Activated CD8-positive, alpha-beta memory T cell treated with anti-CD3 and anti-CD28 coated beads for 36 hours (primary cell): ENCODE measurements at regions not wholly inside any gene's neighbourhood (a gene's known extent, or its start where the extent isn't known, plus 50 kb on each side); places are given as distances from the start of the nearest gene placed in this dataset.

ENCODE experiments used
- CTCF ChIA-PET: fragments of 350-600 bp; sonication (Branson Sonifier 250); formaldehyde crosslinking; loops from one replicate; lab custom pipeline; 2021; ENCODE audit warnings: antibody characterized with exemption; lab: Charles Lee
- POLR2A ChIA-PET: fragments of 350-600 bp; sonication (Branson Sonifier 250); formaldehyde crosslinking; loops from one replicate; lab custom pipeline; 2021; ENCODE audit warnings: antibody characterized with exemption; lab: Charles Lee

DNA sequence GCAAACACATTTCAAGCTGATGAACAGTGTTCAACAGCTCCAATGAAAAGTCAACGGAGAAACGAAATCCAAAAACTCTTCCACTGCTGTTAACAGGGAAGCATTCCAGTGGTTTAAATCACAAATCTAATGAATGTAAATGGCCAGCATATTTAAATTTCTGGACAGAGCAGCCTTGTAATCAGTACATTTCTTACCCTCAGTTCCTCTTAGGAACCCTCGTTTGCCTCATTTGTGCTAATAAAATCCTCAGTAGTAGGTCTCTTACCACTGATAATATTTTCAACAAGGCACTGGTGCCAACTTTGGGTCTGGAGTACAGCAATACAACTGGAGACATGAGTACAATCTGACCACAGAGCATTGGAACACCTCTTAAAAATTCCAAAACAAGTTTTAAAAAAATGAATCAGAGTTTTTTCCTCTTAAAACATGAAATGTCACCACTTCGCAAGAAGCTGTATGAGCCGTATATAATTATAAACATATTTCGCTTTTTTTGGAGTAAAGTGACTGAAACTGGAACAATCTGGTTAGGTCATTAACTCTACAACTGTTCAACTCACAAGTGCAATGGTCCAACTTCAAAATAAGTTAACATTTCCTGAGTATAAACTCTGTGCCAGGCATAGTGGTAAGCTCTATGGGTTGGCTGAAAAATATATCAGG is 211.2 kb downstream of the CPEB2 start:
- POLR2A ChIA-PET, result no interaction called here
- CTCF ChIA-PET, result no interaction called here

- CTCF ChIA-PET, result no interaction called here
- POLR2A ChIA-PET, result no interaction called here
These were observed 212.7 kb upstream of the C1QTNF7 start for GRCh38 chr4:15215109-15215508.

GRCh38 chr4:15226203-15226602 is 201.6 kb upstream of the C1QTNF7 start:
- ChIA-PET CTCF (no interaction called here), POLR2A (no interaction called here)

DNA sequence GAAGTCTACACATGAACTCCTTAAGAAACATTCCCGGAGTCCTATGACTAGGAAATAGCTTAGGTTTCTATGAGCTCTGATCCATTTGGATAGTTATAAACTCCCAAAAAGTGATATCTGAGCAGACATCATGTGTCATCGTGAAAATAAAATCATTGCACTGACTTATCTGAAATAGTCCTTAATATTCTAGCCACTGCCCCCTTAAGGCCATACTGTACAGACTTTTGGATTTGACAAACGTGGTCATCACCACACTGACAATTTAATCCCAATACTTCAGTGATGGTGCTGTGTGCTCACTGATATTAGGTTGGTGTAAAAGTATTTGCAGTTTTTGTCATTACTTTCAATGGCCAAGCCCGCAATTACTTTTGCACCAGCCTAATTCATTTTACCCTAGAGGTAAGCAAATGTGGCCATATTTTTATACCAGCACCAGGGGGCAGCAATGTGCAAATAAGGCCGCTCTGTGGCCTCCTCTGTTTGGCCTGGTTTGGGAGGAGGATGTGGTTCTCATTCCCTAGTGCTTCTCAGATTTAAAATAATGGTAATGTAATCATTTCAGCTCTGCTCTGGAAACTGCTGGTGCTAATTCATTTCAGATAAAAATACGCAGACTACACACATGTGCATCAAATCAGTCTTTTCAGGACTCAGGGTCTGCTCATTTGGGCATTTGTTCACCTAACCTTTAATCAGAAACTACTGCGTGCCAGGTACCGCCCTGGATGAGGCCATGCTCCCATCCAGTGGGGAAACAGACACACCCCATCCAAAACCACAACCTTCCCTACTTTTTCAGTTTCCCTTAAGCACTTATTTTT is 196.4 kb upstream of the C1QTNF7 start:
- ChIA-PET CTCF (interaction anchor here (3.0 kb wide), 1 partner anchor 226 kb away, joined by 11 read pairs; no protein-coding TSS in a partner anchor), POLR2A (interaction anchor here (0.6 kb wide), 1 partner anchor 228 kb away, joined by 6 read pairs; no protein-coding TSS in a partner anchor)

GRCh38 chr4:15232366-15233263 is 195.2 kb upstream of the C1QTNF7 start:
- POLR2A ChIA-PET, result no interaction called here
- CTCF ChIA-PET, result interaction anchor here (3.0 kb wide), 1 partner anchor 225 kb away, joined by 11 read pairs; no protein-coding TSS in a partner anchor

- ChIA-PET CTCF (interaction anchor here (3.0 kb wide), 1 partner anchor 225 kb away, joined by 11 read pairs; no protein-coding TSS in a partner anchor), POLR2A (no interaction called here)
These were observed 194.6 kb upstream of the C1QTNF7 start for GRCh38 chr4:15233264-15233597.

DNA sequence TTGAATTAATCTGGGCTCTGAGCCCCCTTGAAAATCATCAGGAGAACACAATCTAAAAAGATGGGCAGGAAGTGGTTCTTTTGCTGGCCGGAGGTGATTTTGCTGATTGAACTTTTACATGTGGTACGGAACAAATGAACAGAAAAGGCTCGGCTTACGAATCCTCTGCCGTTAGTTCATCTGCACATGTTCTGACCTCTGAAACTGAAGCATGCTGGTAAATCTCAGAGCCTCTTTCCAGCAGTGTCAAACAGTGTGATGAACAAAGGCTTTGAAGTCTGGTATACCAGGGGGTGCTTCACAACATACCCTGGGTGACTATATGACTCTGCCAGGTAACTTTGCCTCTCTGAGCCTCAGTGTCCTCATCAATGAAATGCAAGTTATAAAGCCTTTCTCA is 194.2 kb upstream of the C1QTNF7 start:
- ChIA-PET POLR2A (no interaction called here), CTCF (no interaction called here)

DNA sequence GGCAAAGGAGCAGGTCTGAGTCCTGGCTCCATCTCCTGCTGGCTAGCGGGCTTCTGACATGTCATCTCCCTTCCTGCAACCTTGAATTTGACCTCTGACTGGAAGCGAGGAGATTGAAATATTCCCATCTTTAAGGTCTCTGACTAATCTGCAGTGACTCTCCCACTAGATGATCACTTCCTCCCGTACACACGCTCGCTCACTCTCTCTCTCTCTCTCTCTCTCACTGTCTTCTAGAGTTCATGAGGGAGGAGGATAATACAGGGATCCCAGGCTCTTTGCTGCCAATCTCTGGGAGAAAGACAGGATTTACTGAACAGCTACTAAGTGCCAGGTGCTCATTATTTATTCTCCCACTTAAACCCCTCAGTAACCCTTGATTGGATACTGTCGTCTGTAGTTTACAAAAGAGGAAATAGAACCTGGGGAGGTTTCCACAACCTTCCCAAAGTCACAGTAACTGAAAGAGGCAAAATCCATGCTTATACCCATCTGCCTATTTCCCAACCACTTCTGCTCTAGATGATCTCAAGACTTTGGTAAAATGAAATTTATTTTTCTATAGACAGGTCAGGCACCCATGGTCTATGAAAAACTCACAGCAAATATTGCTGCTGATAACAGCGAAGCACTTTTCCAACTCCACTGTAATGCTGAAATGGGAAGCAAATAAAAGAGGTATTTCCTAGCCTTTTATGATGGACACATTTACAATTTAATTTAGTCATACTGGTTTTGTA is 193.5 kb upstream of the C1QTNF7 start:
- ChIA-PET CTCF (interaction anchor here (0.7 kb wide), 1 partner anchor 86 kb away, joined by 4 read pairs; no protein-coding TSS in a partner anchor), POLR2A (no interaction called here)

GRCh38 chr4:15234856-15235126 is 193.0 kb upstream of the C1QTNF7 start:
- ChIA-PET CTCF (interaction anchor here (0.7 kb wide), 1 partner anchor 86 kb away, joined by 4 read pairs; no protein-coding TSS in a partner anchor), POLR2A (no interaction called here)

DNA sequence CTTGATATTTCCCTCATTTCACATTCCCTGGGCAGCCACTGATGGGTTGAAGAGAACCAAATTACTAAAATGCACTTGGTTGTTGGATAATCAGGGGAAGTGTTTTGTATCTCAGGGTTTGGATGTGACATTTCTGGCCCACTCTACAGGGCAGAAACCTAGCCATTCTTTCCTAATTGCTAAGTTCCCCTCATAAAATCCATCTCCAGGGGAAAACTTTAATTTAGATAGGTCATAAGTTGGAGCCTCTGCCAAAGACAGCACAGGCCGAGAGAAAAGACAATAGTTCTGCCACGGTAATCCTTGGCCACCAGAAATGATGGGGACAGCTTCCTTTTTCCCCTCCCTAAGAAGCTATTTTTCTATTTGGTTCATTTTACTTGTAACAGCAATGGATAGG is 192.7 kb upstream of the C1QTNF7 start:
- POLR2A ChIA-PET, result no interaction called here
- CTCF ChIA-PET, result no interaction called here

DNA sequence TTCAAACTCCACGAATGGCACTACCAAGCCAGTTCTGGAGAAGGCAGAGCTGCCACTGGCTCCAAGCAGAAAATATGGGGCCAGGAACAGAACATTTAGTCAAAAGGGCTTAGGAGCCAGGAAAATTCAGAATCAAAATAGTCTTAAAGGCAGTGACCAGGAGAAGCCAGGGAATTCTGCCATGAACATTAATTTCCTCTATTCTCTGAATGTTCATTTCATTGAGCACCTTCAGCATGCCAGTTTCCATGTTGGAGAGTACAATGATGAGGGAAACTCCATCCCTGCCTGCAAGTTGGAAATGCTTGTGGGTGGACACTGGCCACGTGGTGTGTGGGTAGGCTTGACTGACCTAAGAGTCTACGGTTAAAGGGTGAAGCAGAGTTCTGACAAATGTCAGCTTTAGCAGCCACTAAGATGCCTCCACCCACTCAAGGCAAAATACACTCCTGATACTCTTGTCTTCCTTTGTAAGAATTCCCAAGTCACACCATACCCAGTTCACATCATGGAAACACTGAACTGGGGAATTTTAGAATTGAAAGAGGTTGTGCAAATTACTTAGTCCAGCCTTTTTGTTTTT is 190.1 kb upstream of the C1QTNF7 start:
- CTCF ChIA-PET, result no interaction called here
- POLR2A ChIA-PET, result no interaction called here

- ChIA-PET POLR2A (no interaction called here), CTCF (interaction anchor here (1.4 kb wide), 1 partner anchor 158 kb away, joined by 4 read pairs; no protein-coding TSS in a partner anchor)
These were observed 189.1 kb upstream of the C1QTNF7 start for GRCh38 chr4:15238720-15239119.

DNA sequence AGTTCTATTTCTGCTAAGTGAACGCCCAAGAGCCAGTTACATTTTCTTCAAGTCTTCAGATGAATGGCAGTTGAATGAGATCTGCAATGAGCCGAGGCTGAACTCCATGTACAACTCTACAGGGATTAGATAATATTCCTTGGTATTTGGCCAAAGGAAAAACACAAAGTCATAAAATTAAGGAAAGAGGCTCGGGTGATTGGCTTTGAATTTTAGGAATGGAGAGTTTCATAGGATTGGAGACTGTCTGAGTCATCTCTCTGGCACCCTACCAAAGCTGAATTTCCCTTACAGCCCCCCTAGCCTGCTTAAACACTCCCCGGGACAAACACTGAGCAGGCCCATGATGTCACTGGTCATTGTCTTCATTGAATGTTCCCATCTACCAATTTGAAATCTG is 188.0 kb upstream of the C1QTNF7 start:
- ChIA-PET CTCF (interaction anchor here (1.4 kb wide), 1 partner anchor 156 kb away, joined by 4 read pairs; no protein-coding TSS in a partner anchor), POLR2A (no interaction called here)

DNA sequence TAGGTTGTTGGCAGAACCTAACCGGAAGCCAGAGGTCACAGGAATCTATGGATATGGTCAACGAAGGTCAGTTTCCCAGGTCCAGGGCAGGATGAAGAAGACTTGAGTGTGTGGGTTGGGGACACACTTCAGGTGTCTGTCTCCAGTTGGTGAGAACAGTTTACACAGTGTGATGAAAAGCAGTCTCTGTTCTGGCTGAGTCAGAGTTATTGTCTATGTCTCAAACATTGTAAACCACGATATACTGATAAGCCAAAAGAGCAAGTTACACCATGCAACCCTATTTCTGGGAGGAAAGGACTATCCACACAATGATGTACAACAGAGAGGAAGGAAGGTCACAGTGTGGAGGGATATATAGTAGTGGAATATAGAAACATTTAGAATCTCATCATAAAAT is 187.1 kb upstream of the C1QTNF7 start:
- POLR2A ChIA-PET, result no interaction called here
- CTCF ChIA-PET, result no interaction called here

- POLR2A ChIA-PET, result no interaction called here
- CTCF ChIA-PET, result no interaction called here
These were observed 185.8 kb upstream of the C1QTNF7 start for GRCh38 chr4:15242021-15242420.

- POLR2A ChIA-PET, result no interaction called here
- CTCF ChIA-PET, result no interaction called here
These were observed 183.5 kb upstream of the C1QTNF7 start for GRCh38 chr4:15244354-15244753.

GRCh38 chr4:15245006-15245530 is 182.8 kb upstream of the C1QTNF7 start:
- POLR2A ChIA-PET, result no interaction called here
- CTCF ChIA-PET, result no interaction called here

- POLR2A ChIA-PET, result no interaction called here
- CTCF ChIA-PET, result no interaction called here
These were observed 177.8 kb upstream of the C1QTNF7 start for GRCh38 chr4:15250021-15250441.

GRCh38 chr4:15253349-15253748 is 174.5 kb upstream of the C1QTNF7 start:
- ChIA-PET POLR2A (no interaction called here), CTCF (no interaction called here)
